HL-60/S4 treated with retinoic acid at 250 ng/mL for 4 days and 3 days (cell line): ENCODE measurements at regions not wholly inside any gene's neighbourhood (a gene's known extent, or its start where the extent isn't known, plus 50 kb on each side); places are given as distances from the start of the nearest gene placed in this dataset.
"Not testable (repeated sequence)": the region's sequence is repeated elsewhere in the genome, so short reads cannot be mapped to it uniquely, and the experiment has no call there.

Source experiments
- in situ Hi-C: fragments of 300-500 bp; cut with MboI; formaldehyde crosslinking; loops from 2 replicates; pipeline ENCODE4 v1.7.0; 2022; ENCODE audit warnings: low sequenced_read_pairs

DNA sequence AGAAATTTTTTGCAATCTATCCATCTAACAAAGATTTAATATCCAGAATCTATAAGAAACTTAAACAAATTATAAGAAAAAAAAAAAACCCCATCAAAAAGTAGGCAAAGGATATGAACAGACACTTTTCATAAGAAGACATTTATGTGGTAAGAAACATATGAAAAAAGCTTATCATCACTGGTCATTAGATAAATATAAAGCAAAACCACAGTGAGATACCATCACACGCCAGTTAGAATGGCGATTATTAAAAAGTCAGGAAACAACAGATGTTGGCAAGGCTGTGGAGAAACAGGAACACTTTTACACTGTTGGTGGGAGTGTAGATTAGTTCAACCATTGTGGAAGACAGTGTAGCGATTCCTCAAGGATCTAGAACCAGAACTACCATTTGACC is 110.3 kb upstream of the SLC7A11 start:
- in situ Hi-C loops: not testable (repeated sequence)

DNA sequence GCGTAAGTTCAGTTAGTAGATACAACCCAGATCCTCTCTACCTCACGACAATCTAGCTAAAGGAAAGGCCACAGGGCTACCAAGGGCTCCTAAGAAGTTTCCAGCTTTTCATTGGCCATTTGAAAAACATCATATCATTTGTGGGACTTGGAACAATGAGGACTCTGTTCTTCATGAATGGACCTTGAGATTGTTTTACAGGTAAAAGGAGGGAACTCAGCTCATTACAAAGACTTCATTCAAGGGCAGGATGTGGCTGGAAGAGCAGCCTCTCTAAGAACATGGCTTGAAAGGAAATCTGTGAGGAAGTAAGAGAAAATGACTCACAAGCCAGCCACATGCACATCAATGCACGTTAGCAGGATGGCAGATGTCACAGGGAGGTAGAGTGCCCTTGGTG is 105.9 kb upstream of the SLC7A11 start:
- in situ Hi-C loops: no loop called here

DNA sequence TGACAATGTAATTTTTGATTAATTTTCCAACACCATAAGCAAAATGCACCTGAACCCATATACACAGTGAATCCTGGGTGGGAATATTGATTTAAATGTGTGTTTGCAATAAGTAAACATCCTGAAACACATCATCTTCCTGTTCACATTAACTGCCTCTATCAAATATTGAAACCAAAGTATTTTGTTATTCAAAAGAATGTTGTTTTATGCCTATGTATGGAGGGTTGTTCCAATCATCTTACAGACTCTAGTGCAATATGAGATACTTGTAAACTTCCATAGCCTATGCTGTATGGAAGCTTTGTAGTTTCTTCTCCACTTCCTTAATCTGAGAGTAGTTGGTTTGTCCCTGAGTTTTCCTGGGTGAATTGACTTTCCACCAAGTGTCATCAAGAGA is 105.4 kb upstream of the SLC7A11 start:
- in situ Hi-C loops: no loop called here

DNA sequence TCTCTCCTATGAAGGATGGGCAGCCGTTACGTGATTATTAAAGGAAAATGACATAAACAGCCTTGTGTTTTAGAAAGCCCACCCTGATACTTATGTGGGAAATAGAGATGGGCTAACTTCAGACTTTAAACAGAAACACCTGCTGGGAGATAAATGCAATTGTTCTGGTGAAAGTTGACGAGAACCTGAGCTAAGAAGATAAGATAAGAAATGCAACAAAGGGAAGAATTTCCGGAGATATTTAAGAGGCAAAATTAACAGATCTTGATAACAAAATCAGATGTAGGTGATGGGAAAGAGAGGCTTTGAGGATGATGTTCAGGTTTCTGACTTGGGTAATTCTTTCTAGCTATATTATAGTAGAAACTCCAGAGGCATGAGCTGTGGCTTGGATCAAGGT is 102.7 kb upstream of the SLC7A11 start:
- in situ Hi-C loops: no loop called here

DNA sequence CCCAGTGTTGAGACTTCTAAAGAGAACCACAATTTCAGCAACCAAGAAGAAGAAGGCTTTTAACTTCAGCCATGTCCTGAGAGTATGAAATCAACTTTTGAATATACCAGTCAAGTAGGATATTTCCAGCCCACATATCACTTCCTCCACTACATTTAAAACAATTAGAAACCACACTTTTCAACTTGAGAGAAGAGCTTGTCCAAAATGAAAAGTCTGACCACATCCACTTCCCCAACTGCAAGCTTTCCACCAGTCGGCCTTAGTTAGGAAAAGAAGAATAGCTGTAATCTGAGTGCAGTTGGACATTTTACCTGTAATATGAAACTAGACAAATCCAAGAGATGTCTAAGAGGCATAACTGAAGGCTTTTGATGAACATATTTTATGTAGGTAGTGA is 101.9 kb upstream of the SLC7A11 start:
- in situ Hi-C loops: no loop called here

DNA sequence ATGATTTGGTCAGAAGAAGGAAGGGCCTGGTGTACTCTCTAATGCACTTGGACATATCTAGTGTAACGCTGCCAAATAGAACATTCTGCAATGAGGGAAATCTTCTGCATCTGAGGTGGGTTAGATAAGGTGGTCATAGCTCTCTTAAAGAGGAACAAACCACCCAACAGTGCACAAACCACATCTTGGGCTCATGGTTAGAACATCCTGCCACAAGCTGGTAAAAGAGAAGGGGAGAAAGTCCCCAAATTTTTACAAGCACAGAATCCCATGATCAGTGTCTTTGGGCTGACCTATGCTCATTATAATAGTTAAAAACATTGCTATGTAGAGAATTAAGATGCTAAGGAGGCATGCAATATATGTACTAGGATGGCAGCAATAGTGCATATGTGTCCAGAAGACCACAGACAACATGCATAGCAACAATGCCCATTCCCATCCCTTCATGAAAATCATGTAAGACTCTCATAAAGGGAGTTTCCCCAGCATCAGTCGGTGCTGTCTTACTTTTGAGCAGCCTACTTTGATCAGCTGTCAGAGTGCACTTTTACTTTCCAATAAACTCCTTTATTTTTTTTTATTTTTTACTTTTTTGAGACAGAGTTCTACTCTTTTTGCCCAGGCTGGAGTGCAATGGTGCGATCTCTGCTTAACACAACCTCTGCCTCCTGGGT is 99.7 kb upstream of the SLC7A11 start:
- in situ Hi-C loops: no loop called here

DNA sequence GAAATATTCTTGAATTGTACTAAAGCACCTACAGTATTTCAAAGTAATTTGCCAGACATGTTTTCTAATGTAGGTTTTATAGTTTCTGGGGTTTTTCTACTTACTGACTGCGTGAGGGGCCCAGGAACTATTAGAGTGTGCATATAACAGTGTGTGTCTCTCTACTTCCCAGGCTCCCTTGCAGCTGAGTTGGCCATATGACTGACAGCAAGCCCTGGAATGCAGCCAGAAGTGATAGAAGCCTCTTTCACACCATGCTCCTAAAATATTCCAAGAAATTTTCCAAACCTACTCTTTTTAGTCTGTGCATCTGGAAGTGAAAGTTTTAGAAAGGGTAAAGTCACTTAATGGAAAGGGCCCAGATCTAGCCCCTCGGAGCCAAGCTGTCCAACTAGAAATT is 96.7 kb upstream of the SLC7A11 start:
- in situ Hi-C loops: no loop called here

DNA sequence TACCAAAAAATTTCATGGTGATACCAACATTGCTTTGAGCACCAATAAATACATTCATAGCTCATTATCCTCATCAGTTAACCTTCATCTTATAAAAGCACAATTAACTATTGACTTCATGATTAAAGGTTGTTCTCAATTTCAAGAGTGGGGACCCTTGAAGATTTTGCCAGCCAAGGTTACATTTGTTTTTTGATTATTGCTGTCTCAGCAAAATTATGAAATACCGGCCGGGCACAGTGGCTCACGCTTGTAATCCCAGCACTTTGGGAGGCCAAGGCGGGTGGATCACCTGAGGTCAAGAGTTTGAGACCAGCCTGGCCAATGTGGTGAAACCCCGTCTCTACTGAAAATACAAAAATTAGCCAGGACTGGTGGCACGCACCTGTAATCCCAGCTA is 96.1 kb upstream of the SLC7A11 start:
- in situ Hi-C loops: not testable (repeated sequence)

DNA sequence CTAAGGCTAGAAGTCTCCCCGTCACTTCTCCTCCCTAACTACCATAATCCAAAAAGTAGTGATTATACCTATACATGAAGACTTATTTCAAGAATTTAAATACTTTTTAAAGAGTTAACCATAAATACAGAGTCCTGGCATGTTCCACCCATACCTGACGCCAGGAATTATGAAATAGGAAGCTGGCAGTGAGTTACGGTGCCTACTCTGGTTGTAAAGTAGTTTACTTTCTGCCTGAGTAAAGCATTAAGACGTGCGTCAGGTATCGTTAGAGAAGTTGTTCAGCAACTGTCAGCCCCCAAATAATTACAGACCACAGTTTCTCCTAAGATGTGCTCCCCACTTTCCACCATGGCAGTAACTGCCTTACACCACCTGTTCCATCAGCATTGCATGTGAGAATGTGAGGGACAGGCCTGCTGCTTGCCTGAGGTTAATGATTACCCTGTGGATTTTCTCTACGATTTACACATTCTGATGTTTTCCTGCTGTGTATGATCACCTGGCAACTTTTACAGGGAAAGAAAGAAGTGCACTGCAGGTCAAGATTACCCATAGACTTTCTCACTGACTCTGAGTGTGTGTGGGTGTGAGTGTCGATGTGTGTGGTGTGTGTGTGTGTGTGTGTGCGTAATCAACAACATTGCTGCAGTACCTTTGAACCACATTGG is 92.3 kb upstream of the SLC7A11 start:
- in situ Hi-C loops: no loop called here

DNA sequence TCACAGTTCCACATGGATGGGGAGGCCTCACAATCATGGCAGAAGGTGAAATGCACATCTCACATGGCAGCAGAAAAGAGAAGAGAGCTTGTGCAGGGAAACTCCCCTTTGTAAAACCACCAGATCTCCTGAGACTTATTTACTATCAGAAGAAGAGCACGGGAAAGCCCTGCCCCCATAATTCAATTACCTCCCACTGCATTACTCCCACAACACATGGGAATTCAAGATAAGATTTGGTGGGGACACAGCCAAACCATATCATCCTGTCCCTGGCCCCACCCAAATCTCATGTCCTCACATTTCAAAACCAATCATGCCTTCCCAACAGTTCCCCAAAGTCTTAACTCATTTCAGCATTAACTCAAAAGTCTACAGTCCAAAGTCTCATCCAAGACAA is 90.3 kb upstream of the SLC7A11 start:
- in situ Hi-C loops: not testable (repeated sequence)

DNA sequence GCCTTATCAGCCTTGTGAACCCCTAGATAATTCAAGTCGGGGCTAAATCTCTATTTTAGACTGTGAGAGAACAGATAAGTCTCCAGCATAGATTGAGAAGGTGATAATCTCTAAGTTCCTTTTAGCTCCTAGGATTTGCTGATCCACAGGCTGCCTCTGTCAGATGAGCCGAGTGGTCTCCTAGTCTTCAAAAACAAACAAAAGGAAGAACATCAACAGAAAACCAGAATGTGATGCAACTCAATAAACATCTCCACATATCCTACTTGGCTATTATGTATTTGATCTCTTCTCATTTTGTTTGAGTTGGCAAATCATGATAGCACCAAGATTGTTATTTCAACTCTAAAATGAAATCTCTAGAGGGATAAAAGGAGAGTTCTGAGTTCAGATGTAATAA is 88.4 kb upstream of the SLC7A11 start:
- in situ Hi-C loops: no loop called here

DNA sequence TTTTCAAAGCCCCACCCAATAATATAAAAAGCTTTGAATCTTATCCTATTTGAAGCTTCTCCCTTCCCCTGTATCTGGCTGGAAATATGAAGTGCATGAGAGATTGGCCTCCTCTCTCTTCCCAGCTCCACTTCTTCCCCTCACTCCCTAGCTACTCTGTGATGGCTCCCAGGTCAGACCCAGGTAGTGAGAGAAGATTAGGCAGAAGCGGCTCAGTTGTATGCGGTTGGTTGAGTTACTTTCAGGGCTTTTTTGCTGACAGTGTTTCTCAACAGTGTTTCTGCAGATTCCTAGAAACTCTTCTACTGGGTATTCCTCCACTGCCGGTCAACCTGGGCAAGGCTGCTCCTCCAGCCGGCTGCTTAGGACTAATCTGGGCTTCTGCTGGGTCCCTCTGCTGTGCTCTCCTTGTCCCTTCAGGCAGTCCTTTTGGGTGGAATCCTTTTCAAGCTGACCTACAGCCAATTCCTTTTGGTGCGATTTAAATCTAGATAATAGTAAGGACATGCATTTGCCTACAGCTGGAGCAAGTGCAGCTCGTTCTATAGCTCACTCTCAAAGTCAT is 87.4 kb upstream of the SLC7A11 start:
- in situ Hi-C loops: no loop called here

DNA sequence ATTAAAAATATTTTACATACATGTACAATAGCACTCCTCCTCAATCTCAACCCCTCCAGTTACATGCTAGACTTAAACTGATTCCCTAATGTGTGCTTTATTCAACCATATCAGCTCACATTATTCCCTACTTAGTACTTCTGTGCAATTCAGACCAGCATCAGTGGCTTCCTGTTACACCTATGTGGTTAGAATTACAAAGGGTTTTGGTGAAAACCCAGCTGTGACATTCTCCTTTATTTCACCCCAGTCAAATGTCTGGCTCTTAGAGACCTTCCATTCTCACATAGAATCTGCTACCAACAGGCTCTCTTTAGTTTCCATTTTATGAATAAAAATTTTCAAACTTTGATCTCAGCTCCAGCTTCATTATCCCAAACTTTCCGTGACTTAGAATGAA is 85.2 kb upstream of the SLC7A11 start:
- in situ Hi-C loops: no loop called here

DNA sequence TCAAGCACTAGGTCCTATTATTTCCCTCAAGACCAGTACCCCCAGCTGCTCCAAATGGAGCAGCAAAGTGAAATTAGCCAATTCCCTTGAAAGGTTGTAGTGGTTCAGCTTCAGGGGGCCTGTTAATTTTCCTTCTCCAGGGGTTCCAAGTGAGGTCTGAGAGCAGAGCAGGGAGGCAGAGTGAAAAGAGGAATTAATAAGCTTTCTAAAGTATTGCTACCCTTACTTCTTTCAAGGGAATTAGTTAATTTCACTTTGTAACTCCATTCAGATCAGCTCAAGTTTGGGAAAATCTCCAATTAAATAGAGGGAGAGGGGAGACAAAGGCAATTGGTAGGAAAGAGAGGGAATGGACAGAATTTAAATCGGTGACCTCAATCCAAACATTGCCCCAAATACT is 78.7 kb upstream of the SLC7A11 start:
- in situ Hi-C loops: no loop called here

DNA sequence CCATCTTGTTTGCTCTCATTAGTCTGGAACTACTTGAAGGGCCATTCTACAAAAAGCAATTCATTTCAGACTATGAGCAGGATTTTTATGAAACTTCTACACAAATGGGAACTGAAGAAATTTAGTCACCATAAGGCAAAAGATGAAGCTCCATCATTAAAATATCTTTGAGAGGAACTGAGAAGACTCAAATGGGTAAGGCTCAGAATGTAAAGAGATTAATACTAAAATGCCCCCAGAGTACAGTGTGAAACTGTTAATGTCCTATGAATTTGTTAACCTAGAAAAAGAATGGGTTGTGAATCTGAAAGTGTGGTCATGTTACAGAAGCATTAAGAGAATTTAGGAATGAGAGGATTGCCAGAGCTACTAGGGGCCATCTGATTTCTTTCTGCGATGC is 77.9 kb upstream of the SLC7A11 start:
- in situ Hi-C loops: no loop called here

DNA sequence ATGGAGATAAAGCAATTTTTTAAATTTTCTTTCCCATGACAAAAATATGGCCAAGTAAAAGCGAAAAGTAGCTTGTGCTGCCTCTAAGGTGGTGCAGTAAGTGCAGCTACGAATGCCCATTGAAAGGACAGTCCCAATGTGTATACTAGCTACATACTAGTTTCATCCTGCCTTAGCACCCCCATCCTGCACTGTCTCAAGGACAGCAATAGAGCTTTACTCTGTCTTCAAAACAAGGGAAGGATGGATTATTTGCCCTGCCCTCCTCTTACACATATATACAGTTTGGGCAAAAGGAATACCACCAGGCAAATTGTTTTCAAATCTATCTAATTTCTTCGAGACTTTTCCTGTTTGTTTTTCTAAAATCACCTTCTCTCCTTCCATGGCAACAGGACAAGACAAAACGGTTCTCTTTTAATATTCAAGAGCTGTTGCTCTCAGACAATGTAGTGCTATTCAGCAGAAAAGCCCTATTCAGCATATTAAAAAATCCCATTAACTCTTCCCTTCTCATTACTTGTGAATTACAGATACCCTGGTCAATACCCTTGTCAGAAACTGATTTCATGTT is 75.1 kb upstream of the SLC7A11 start:
- in situ Hi-C loops: no loop called here

DNA sequence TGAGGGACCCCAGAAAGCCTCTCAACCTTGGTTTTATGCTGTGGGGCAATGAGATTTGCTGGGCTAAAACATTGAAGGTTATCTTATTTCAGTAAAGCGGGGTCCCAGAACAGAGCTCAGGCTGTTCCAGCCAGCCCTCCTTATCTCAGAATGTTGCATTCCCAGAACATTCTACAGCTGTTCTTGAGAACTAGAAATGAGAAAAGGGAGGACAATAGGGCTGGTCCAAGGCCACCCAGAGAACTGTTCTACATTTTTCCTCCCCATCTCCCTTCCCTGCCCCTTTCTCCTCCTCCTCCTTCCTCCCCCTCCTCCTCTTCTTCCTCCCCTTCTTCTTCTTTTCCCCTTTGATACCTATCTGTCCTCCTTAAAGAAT is 70.4 kb upstream of the SLC7A11 start:
- in situ Hi-C loops: no loop called here

DNA sequence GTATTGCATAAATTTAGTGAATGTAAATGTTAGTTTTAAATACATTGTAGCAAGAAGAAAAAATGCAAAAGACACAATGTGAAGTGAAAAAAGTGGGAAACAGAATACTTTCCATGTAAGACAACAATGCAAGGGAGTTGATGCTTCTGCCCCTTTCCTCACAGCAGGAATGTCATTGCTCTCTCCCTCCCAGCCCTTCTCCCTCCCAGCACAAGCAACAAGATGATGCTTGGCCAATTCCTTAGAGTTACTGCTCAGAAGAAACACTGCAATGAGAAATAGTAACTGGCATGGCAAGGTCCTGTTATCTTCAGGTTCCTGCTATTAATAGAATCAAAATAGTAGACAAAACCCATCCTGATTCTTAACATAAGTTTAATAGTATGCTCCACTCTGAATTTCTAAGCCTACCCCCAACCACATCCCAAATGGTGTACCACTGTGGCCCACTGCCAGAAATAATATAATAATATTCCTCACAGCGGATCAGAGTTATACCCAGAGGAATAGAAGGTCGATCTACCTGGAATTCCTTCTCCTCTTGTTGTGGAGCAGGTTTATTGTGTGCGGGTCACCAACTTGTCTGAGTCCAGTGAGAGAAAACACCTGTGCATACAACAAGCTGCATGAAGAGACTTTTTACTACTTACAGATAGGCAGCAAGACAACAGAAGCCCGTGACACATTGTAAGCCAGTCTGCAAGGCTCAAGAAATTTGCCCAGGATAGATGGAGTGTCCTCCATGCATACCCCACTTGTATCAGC is 69.8 kb upstream of the SLC7A11 start:
- in situ Hi-C loops: no loop called here

DNA sequence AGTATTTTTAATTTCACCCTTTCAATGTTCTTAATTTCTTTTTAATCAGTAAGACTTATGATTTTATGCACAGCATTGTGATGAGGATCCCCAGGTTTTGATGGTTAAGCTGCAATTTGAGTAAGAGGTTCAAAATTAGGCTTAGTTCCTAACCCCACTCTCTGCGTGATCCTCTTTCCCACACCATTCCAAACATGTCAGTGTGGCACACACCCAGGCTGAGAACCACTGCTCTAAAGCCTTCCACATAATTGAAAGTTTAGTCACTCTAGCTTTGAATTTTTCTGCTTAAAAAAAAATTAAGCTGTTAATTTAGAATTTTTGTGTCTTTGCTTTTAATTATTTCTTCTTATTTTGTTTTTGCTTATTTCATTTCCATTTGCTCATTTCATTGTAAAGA is 68.8 kb upstream of the SLC7A11 start:
- in situ Hi-C loops: no loop called here

DNA sequence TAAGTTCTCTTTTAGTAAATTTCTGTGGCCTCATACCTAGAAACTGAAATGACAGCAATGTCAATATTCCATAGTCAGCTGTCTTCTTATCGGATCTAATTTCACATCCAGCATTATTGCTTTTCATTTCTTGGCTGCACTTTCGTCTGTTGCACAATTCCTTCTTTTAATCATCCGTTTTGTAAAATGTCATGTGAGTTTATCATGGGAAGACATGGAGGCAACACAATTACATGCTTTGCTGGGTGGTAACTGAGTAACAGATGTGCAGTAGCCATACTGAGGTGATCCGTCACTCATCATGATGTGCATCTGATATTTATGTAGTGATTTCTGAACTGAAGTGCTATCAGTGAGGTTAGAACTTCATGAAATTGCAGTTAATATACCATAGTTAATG is 68.3 kb upstream of the SLC7A11 start:
- in situ Hi-C loops: no loop called here

DNA sequence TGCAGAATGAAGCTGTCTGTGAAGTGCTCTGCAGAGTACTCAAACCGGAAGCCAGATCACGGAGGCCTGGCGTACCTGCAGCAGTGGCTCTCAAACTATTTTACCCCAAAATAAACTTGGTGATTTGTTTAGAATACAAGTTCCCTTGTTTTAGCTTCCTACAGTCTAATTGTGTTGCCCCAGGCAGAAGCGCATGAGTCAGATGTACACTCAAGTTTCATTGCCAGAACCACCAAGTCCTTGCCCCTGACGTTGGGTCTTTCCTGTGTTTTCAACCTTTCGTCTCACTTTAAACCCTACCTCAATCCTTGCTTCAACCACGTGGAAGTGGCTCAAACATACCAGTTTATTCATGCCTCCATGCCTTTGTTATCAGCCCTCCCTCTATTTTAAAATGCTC is 66.2 kb upstream of the SLC7A11 start:
- in situ Hi-C loops: no loop called here

DNA sequence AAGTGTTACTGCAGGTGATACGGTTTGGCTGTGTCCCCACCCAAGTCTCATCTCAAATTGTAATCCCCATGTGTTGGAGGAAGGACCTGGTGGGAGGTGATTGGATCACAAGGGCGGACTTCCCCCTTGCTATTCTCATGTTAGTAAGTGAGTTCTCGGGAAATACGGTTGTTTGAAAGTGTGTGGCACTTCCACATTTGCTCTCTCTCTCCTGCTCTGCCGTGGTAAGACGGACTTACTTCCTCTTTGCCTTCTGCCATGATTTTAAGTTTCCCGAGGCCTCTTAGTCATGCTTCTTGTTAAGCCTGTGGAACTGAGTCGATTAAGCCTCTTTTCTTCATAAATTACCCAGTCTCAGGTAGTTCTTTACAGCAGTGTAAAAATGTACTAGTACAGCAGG is 65.2 kb upstream of the SLC7A11 start:
- in situ Hi-C loops: no loop called here
